Glutamatergic neuron (in vitro differentiated cells): ENCODE measurements at regions not wholly inside any gene's neighbourhood (a gene's known extent, or its start where the extent isn't known, plus 50 kb on each side); places are given as distances from the start of the nearest gene placed in this dataset.

ENCODE experiments used
- DNase-seq: peaks from one replicate; pipeline ENCODE4 v3.0.0; 2022
- H3K27ac Mint-ChIP-seq: one replicate; pipeline ENCODE4 v1.8.0; 2020; ENCODE audit warnings: mild to moderate bottlenecking, mixed read lengths, inconsistent platforms; ENCODE audit not compliant: unreplicated experiment
- H3K27me3 Mint-ChIP-seq: one replicate; pipeline ENCODE4 v1.8.0; 2020; ENCODE audit warnings: mild to moderate bottlenecking, moderate library complexity, mixed read lengths, inconsistent platforms; ENCODE audit not compliant: unreplicated experiment
- H3K36me3 Mint-ChIP-seq: one replicate; pipeline ENCODE4 v1.8.0; 2020; ENCODE audit warnings: mild to moderate bottlenecking, mixed read lengths, inconsistent platforms; ENCODE audit not compliant: unreplicated experiment
- H3K4me1 Mint-ChIP-seq: one replicate; pipeline ENCODE4 v1.8.0; 2020; ENCODE audit warnings: mild to moderate bottlenecking, low read depth, mixed read lengths, inconsistent platforms; ENCODE audit not compliant: unreplicated experiment
- H3K4me3 Mint-ChIP-seq: one replicate; pipeline ENCODE4 v1.8.0; 2020; ENCODE audit warnings: mild to moderate bottlenecking, mixed read lengths, inconsistent platforms; ENCODE audit not compliant: unreplicated experiment
- H3K9me3 Mint-ChIP-seq: one replicate; pipeline ENCODE4 v1.8.0; 2020; ENCODE audit warnings: mild to moderate bottlenecking, moderate library complexity, mixed read lengths, inconsistent platforms; ENCODE audit not compliant: unreplicated experiment
- TF ChIP-seq, protein P1 (sequence below): fragments of 200-600 bp; sonication (generic); IDR thresholded peaks from one replicate; pipeline ENCODE4 v1.5.0; 2021; ENCODE audit not compliant: partially characterized antibody, unreplicated experiment

DNA sequence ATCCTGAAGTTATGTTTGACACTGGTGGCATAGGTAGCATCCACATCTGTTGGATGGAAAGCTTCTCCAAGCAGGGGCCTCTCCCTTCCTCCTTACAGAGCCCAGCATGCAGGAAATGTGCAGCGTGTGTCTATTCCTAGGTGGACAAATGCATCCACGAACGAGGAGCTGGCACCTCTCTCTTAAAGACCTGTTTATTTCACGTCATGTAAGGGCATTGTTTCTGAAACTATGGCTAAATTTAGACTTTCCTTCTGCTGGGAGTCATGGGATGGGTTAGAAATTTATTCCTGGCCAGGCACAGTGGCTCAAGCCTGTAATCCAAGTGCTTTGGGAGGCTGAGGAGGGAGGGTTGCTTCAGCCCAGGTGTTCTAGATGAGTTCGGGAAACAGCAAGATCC, 208.4 kb upstream of the SVIL start:
- DNase-seq: no peak
- Mint-ChIP-seq H3K9me3 (peaks cover 6% of the 10 kb centered on the region), H3K4me3 (no peak overlapping the region), H3K27ac (no peak overlapping the region), H3K27me3 (peaks cover 4% of the 10 kb centered on the region), H3K36me3 (no peaks in the 10 kb centered on the region), H3K4me1 (no peaks in the 10 kb centered on the region)
- TF ChIP-seq, protein P1, sequence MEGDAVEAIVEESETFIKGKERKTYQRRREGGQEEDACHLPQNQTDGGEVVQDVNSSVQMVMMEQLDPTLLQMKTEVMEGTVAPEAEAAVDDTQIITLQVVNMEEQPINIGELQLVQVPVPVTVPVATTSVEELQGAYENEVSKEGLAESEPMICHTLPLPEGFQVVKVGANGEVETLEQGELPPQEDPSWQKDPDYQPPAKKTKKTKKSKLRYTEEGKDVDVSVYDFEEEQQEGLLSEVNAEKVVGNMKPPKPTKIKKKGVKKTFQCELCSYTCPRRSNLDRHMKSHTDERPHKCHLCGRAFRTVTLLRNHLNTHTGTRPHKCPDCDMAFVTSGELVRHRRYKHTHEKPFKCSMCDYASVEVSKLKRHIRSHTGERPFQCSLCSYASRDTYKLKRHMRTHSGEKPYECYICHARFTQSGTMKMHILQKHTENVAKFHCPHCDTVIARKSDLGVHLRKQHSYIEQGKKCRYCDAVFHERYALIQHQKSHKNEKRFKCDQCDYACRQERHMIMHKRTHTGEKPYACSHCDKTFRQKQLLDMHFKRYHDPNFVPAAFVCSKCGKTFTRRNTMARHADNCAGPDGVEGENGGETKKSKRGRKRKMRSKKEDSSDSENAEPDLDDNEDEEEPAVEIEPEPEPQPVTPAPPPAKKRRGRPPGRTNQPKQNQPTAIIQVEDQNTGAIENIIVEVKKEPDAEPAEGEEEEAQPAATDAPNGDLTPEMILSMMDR: no peak

DNA sequence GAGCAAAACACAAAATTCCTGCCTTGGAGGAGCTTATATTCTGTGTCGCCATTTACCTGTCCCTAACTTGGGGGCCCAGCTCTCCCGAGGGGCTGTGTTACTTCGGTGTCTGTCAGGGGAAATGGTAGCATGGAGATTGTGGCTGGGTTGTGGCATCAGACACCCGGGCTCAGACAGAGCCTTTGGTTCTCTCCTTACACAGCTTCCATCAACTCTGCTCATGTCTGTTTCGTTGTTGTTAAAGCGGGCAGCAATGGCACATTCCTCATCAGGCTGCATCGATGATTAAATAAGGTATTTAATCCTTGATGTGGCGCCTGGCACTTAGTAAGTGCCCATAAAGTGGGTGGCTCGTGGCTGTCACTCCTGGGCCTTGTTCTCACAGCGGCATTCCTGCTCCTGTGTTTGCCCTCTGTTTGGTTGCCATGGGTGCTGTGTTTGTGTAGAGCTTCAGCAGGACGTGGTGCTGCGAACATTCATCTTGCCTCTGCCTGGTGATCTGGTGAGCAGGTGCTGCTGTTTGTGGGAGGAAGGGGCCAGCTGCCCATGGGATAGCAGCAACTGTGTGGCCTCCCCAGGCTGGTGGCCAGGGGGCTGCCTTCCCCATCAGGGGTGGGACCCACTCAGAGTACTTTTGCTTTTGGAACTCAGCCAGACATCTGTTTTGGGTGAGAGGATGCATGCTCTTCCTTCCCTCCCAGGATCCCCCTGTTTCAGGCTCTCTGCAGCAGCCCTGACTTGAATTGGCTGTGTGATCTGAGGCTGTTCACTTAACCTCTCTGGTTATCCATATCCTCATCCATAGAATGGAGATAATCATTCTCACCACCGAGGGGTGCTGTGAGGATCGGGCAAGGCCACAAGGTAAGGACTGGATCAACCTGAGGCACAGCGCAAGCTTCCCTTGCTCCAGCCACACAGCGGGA, 207.2 kb upstream of the SVIL start:
- Mint-ChIP-seq H3K4me1 (no peaks in the 10 kb centered on the region), H3K4me3 (no peak overlapping the region), H3K27ac (no peak overlapping the region), H3K36me3 (no peaks in the 10 kb centered on the region), H3K27me3 (peaks cover 4% of the 10 kb centered on the region), H3K9me3 (peaks cover 6% of the 10 kb centered on the region)
- peak; percentile 19 for DNase-seq
- TF ChIP-seq, protein P1: no peak

DNA sequence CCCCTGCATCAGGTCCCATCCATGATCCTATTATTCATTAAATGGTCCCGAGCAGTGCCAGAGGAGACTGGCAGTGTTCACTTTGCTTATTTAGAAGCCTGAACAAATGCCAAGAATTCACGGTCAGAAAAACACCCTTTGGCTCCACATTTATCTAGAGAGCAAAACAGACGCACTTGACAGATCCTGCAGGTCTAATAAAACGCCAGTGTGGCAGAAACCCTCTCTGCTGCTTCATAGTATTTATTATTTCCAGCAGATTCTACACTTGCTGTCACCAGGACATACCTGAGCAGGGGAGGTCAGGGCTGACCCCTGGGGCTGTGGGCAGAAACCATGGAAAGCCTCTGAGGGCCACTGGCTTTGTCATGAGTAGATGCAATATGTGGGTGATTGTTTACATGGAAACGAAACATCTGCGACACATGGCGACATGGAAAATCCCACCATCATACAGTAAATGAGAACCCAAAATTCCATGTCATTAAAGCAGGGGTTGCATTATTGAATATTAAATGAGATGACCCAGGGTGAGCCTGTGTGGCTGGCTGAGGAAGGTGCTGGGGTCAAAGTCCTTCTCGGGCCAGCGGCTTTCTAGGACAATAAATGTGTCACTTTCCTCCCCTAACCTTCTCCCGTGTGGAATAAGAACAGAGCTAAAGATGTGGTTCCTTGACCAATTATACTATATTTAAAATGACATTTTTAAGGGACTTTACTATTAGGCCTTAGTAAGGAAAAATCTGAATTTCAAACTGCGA, 205.9 kb upstream of the SVIL start:
- Mint-ChIP-seq H3K27me3 (peaks cover 4% of the 10 kb centered on the region), H3K9me3 (peaks cover 6% of the 10 kb centered on the region), H3K27ac (no peak overlapping the region), H3K4me3 (no peak overlapping the region), H3K4me1 (no peaks in the 10 kb centered on the region), H3K36me3 (no peaks in the 10 kb centered on the region)
- no peak for DNase-seq
- TF ChIP-seq, protein P1: no peak

DNA sequence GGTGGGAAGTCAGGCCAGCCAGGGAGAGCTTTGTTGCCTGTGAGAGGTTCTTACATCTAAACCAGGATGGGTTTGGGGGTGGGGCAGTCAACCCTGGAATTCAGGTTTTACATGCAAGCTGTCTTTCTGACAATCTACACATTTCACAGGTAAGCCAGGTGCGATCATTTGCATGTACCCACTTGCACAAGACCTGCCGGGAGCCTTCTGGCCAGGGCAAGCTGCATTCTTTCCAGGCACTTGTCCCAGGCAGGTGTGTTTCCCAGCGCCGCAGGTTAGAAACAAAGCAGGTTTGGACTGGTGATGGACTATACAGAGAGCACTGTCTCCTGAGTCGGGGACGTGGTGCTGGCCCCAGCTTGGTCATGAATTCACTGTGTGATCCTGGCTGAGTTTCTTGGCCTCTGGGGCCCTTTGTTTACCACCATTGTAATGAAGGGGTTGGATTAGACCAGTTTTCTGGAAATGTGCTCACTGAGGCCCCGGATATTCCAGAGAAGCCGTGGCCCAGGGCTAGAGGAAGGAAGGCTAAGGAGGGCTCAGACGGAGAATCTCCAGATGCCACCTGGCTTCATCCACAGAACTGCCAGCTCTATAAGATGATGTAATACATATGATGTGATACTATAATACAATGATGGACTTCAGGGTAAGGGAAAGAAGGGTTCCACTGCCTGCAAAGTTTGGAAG, 205.2 kb upstream of the SVIL start:
- H3K4me1 Mint-ChIP-seq: no peaks in the 10 kb centered on the region
- DNase-seq: no peak
- no peaks in the 10 kb centered on the region for H3K36me3 Mint-ChIP-seq
- H3K27ac Mint-ChIP-seq: no peak overlapping the region
- H3K4me3 Mint-ChIP-seq: no peak overlapping the region
- peaks cover 4% of the 10 kb centered on the region for H3K27me3 Mint-ChIP-seq
- peaks cover under 1% of the 10 kb centered on the region for H3K9me3 Mint-ChIP-seq
- TF ChIP-seq, protein P1: no peak
